ENCODE measurements at regions not wholly inside any gene's neighbourhood (a gene's known extent, or its start where the extent isn't known, plus 50 kb on each side); places are given as distances from the start of the nearest gene placed in this dataset.

DNA sequence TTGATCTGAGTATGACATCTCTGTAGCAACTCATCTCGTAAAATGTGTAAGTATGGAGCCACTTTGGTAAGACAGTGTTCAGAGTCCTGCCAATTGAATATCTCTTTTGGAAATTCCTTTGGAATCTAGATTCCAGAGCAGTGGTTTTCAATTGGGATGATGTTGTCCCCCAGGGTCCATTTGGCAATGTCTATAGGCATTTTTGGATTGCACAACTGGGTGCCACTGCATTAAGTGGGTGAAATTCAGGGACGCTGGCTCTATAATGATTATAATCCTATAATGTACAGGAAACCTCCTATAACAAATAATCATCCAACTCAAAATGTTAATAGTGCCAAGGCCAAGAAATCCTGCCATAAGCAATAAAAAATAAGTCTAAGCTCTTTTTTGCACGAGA is 404.8 kb upstream of the RAG2 start:
- intact Hi-C loops (cut with micrococcal nuclease) = no loop called here
- no peak overlapping the region for H3K27ac ChIP-seq (replicated peaks)
- no peak for DNase-seq
- no peak overlapping the region for H3K4me3 ChIP-seq
- no peaks in the 10 kb centered on the region for H3K36me3 ChIP-seq
- H3K4me1 ChIP-seq = no peaks in the 10 kb centered on the region
- peaks cover 5% of the 10 kb centered on the region for H3K27me3 ChIP-seq (ENCODE audit: low read depth)
- TF ChIP-seq CTCF (IDR thresholded peaks at IDR 0.05; ENCODE audit: borderline replicate concordance) = no peak
- H3K9me3 ChIP-seq (replicated peaks) = no peaks in the 10 kb centered on the region

DNA sequence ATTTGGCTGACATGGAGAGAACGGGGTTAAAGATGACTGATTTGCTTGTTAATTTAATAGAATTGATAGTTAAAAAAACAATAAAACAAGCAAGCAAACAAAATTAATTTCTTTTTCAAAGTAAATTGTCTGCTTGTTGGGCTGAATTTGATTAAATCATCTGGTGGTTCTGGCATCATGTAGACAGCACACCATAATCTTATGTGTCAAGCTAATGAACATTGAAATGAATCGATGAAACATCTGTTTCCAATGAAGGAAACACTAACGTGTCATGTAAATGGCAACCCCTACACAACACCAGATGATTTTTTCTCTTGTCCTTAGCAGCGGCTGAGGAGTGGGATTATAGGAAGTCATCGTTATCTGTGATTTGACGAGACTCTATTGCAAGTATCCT is 399.6 kb upstream of the RAG2 start:
- H3K27ac ChIP-seq (replicated peaks) = no peak overlapping the region
- peaks cover 5% of the 10 kb centered on the region for H3K9me3 ChIP-seq (replicated peaks)
- H3K4me1 ChIP-seq = no peaks in the 10 kb centered on the region
- TF ChIP-seq CTCF (IDR thresholded peaks at IDR 0.05; ENCODE audit: borderline replicate concordance) = no peak
- DNase-seq = no peak
- no peaks in the 10 kb centered on the region for H3K36me3 ChIP-seq
- H3K27me3 ChIP-seq (ENCODE audit: low read depth) = peaks cover 5% of the 10 kb centered on the region
- H3K4me3 ChIP-seq = no peak overlapping the region
- intact Hi-C loops (cut with micrococcal nuclease) = no loop called here

GRCh38 chr11:36996795-36997194 is 398.8 kb upstream of the RAG2 start:
- intact Hi-C loops (cut with micrococcal nuclease) = no loop called here
- Histone ChIP-seq H3K27me3 (ENCODE audit: low read depth) (peaks cover 4% of the 10 kb centered on the region), H3K4me3 (no peak overlapping the region), H3K9me3 (replicated peaks) (peaks cover 5% of the 10 kb centered on the region), H3K36me3 (no peaks in the 10 kb centered on the region), H3K27ac (replicated peaks) (no peak overlapping the region), H3K4me1 (no peaks in the 10 kb centered on the region)
- DNase-seq = no peak
- no peak for TF ChIP-seq CTCF (IDR thresholded peaks at IDR 0.05; ENCODE audit: borderline replicate concordance)

- DNase-seq = no peak
- H3K4me3 ChIP-seq = no peak overlapping the region
- no peaks in the 10 kb centered on the region for H3K4me1 ChIP-seq
- no peak for TF ChIP-seq CTCF (IDR thresholded peaks at IDR 0.05; ENCODE audit: borderline replicate concordance)
- H3K36me3 ChIP-seq = no peaks in the 10 kb centered on the region
- no peaks in the 10 kb centered on the region for H3K27me3 ChIP-seq (ENCODE audit: low read depth)
- intact Hi-C loops (cut with micrococcal nuclease) = no loop called here
- H3K27ac ChIP-seq (replicated peaks) = no peak overlapping the region
- H3K9me3 ChIP-seq (replicated peaks) = peaks cover 5% of the 10 kb centered on the region
Observed at GRCh38 chr11:36994208-36994607, 396.2 kb upstream of the RAG2 start.

- Histone ChIP-seq H3K9me3 (replicated peaks) (peaks cover 23% of the 10 kb centered on the region), H3K4me1 (no peaks in the 10 kb centered on the region), H3K27ac (replicated peaks) (no peak overlapping the region), H3K36me3 (no peaks in the 10 kb centered on the region), H3K4me3 (no peak overlapping the region), H3K27me3 (ENCODE audit: low read depth) (no peaks in the 10 kb centered on the region)
- no peak for DNase-seq
- TF ChIP-seq CTCF (IDR thresholded peaks at IDR 0.05; ENCODE audit: borderline replicate concordance) = no peak
- intact Hi-C loops (cut with micrococcal nuclease) = no loop called here
Observed at GRCh38 chr11:36988556-36988955, 390.5 kb upstream of the RAG2 start.

- H3K4me1 ChIP-seq = no peaks in the 10 kb centered on the region
- no peak for DNase-seq
- TF ChIP-seq CTCF (IDR thresholded peaks at IDR 0.05; ENCODE audit: borderline replicate concordance) = no peak
- intact Hi-C loops (cut with micrococcal nuclease) = no loop called here
- H3K36me3 ChIP-seq = no peaks in the 10 kb centered on the region
- no peak overlapping the region for H3K4me3 ChIP-seq
- no peaks in the 10 kb centered on the region for H3K27me3 ChIP-seq (ENCODE audit: low read depth)
- H3K9me3 ChIP-seq (replicated peaks) = peaks cover 23% of the 10 kb centered on the region
- no peak overlapping the region for H3K27ac ChIP-seq (replicated peaks)
Observed at GRCh38 chr11:36985562-36985961, 387.5 kb upstream of the RAG2 start.

Data from left ventricle myocardium inferior (tissue), 1 donor.